HFF-Myc (cell line): ENCODE measurements at regions not wholly inside any gene's neighbourhood (a gene's known extent, or its start where the extent isn't known, plus 50 kb on each side); places are given as distances from the start of the nearest gene placed in this dataset.
"Not testable (repeated sequence)": the region's sequence is repeated elsewhere in the genome, so short reads cannot be mapped to it uniquely, and the experiment has no call there.

Experiments used
- DNase-seq: peaks from one replicate; pipeline ENCODE4 v3.0.0-alpha.2; 2011; ENCODE audit warnings: low read depth; ENCODE audit errors: extremely low read depth
- H3K4me3 ChIP-seq: replicated peaks from 2 replicates; pipeline ENCODE4 v1.5.1; 2011; ENCODE audit warnings: low read depth, mild to moderate bottlenecking, control low read depth, low read length
- CTCF ChIP-seq: IDR thresholded peaks from 2 replicates; pipeline ENCODE4 v1.5.1; 2012; ENCODE audit warnings: mild to moderate bottlenecking, low read depth, low read length, control low read depth; ENCODE audit errors: missing control alignments

GRCh38 chr12:67887065-67887464, 102.2 kb upstream of the IFNG-AS1 start:
- no peak for TF ChIP-seq CTCF
- no peak overlapping the region for H3K4me3 ChIP-seq
- no peak for DNase-seq

GRCh38 chr12:67889931-67890330, 99.3 kb upstream of the IFNG-AS1 start:
- no peak for DNase-seq
- no peak for TF ChIP-seq CTCF
- H3K4me3 ChIP-seq: no peak overlapping the region

- H3K4me3 ChIP-seq: no peak overlapping the region
- TF ChIP-seq CTCF: no peak
- no peak for DNase-seq
Observed at GRCh38 chr12:67890726-67891258, 98.5 kb upstream of the IFNG-AS1 start.

- no peak for TF ChIP-seq CTCF
- DNase-seq: no peak
- H3K4me3 ChIP-seq: no peak overlapping the region
Observed at GRCh38 chr12:67891596-67891995, 97.7 kb upstream of the IFNG-AS1 start.

GRCh38 chr12:67892259-67893021, 96.8 kb upstream of the IFNG-AS1 start:
- TF ChIP-seq CTCF: no peak
- DNase-seq: no peak
- no peak overlapping the region for H3K4me3 ChIP-seq

- no peak for DNase-seq
- no peak overlapping the region for H3K4me3 ChIP-seq
Observed at GRCh38 chr12:67893022-67893580, 96.1 kb upstream of the IFNG-AS1 start.

GRCh38 chr12:67900418-67900817, 88.8 kb upstream of the IFNG-AS1 start:
- not testable (repeated sequence) for H3K4me3 ChIP-seq, DNase-seq

More at GRCh38 chr12:67893022-67893580, 96.1 kb upstream of the IFNG-AS1 start:
- no peak for TF ChIP-seq CTCF
